C4-2B (cell line): ENCODE measurements at regions not wholly inside any gene's neighbourhood (a gene's known extent, or its start where the extent isn't known, plus 50 kb on each side); places are given as distances from the start of the nearest gene placed in this dataset.
"Not testable (repeated sequence)": the region's sequence is repeated elsewhere in the genome, so short reads cannot be mapped to it uniquely, and the experiment has no call there.

ENCODE experiments used
- H3K27ac ChIP-seq: fragments of 450-650 bp; 2 replicates; pipeline ENCODE4 v1.5.1; 2017
- CTCF ChIP-seq: fragments of 450-650 bp; conservative IDR thresholded peaks from 2 replicates; pipeline ENCODE4 v1.5.1; 2017; ENCODE audit warnings: mild to moderate bottlenecking
- ZFX ChIP-seq: fragments of 450-650 bp; IDR thresholded peaks from 2 replicates; pipeline ENCODE4 v1.6.1; 2017

- H3K27ac ChIP-seq = no peak overlapping the region
- no peak for TF ChIP-seq CTCF
These were observed 791.0 kb upstream of the HS3ST5 start for GRCh38 chr6:115133790-115134189.

GRCh38 chr6:115131709-115132490 lies 789.1 kb upstream of the HS3ST5 start:
- no peak for TF ChIP-seq ZFX
- no peak for TF ChIP-seq CTCF

GRCh38 chr6:115121513-115121912 lies 778.7 kb upstream of the HS3ST5 start:
- not testable (repeated sequence) for H3K27ac ChIP-seq

More at GRCh38 chr6:115131709-115132490, 789.1 kb upstream of the HS3ST5 start:
- no peak overlapping the region for H3K27ac ChIP-seq

GRCh38 chr6:115120391-115120790 lies 777.6 kb upstream of the HS3ST5 start:
- H3K27ac ChIP-seq = no peak overlapping the region
- TF ChIP-seq CTCF = no peak
- TF ChIP-seq ZFX = no peak

GRCh38 chr6:115091461-115091860 lies 748.6 kb upstream of the HS3ST5 start:
- TF ChIP-seq ZFX (no peak), CTCF (no peak)

GRCh38 chr6:115078555-115078954 lies 735.7 kb upstream of the HS3ST5 start:
- TF ChIP-seq CTCF (no peak), ZFX (no peak)

More at GRCh38 chr6:115091461-115091860, 748.6 kb upstream of the HS3ST5 start:
- no peak overlapping the region for H3K27ac ChIP-seq

GRCh38 chr6:115071962-115072361 lies 729.1 kb upstream of the HS3ST5 start:
- TF ChIP-seq ZFX (no peak), CTCF (no peak)

More at GRCh38 chr6:115078555-115078954, 735.7 kb upstream of the HS3ST5 start:
- H3K27ac ChIP-seq = no peak overlapping the region

More at GRCh38 chr6:115071962-115072361, 729.1 kb upstream of the HS3ST5 start:
- H3K27ac ChIP-seq = no peak overlapping the region
